ENCODE measurements at regions not wholly inside any gene's neighbourhood (a gene's known extent, or its start where the extent isn't known, plus 50 kb on each side); places are given as distances from the start of the nearest gene placed in this dataset.

- no peaks in the 10 kb centered on the region for H3K27me3 ChIP-seq (ENCODE audit: insufficient read depth, low read length)
- TF ChIP-seq CTCF (IDR thresholded peaks at IDR 0.05; ENCODE audit: low read length): no peak
- no peak for TF ChIP-seq EZH2 (IDR thresholded peaks at IDR 0.05; ENCODE audit: borderline replicate concordance, low read length)
- no peak overlapping the region for H3K9ac ChIP-seq (ENCODE audit: low read length)
- no peaks in the 10 kb centered on the region for H3K4me1 ChIP-seq (ENCODE audit: insufficient read depth, low read length, severe bottlenecking)
- H3K9me3 ChIP-seq (ENCODE audit: low read length): no peaks in the 10 kb centered on the region
- no peaks in the 10 kb centered on the region for H3F3A ChIP-seq (ENCODE audit: insufficient read depth, low read length)
- H3K4me2 ChIP-seq (ENCODE audit: low read length): no peak overlapping the region
- no peak overlapping the region for H2AFZ ChIP-seq (ENCODE audit: low read length)
- H3K9me2 ChIP-seq (ENCODE audit: low read depth, low read length): no peaks in the 10 kb centered on the region
- H3K27ac ChIP-seq (ENCODE audit: low read depth, low read length, poor library complexity, severe bottlenecking): no peak overlapping the region
- no peaks in the 10 kb centered on the region for H3K36me3 ChIP-seq (ENCODE audit: insufficient read depth, low read length)
- no peaks in the 10 kb centered on the region for H3K79me2 ChIP-seq (ENCODE audit: insufficient read depth, low read length)
- H4K20me1 ChIP-seq (ENCODE audit: insufficient read depth, low read length): no peaks in the 10 kb centered on the region
- no peak overlapping the region for H3K4me3 ChIP-seq (ENCODE audit: low read depth, low read length, poor library complexity, severe bottlenecking)
These were observed 717.6 kb upstream of the GOLIM4 start for GRCh38 chr3:168813225-168813802.

- Histone ChIP-seq H3K4me2 (ENCODE audit: low read length) (no peak overlapping the region), H3K27ac (ENCODE audit: low read depth, low read length, poor library complexity, severe bottlenecking) (no peak overlapping the region), H3K79me2 (ENCODE audit: insufficient read depth, low read length) (no peaks in the 10 kb centered on the region), H2AFZ (ENCODE audit: low read length) (no peak overlapping the region), H3K4me1 (ENCODE audit: insufficient read depth, low read length, severe bottlenecking) (no peaks in the 10 kb centered on the region), H3K9ac (ENCODE audit: low read length) (no peak overlapping the region), H4K20me1 (ENCODE audit: insufficient read depth, low read length) (no peaks in the 10 kb centered on the region), H3K36me3 (ENCODE audit: insufficient read depth, low read length) (no peaks in the 10 kb centered on the region), H3K9me3 (ENCODE audit: low read length) (no peaks in the 10 kb centered on the region), H3F3A (ENCODE audit: insufficient read depth, low read length) (no peaks in the 10 kb centered on the region), H3K9me2 (ENCODE audit: low read depth, low read length) (no peaks in the 10 kb centered on the region), H3K27me3 (ENCODE audit: insufficient read depth, low read length) (no peaks in the 10 kb centered on the region), H3K4me3 (ENCODE audit: low read depth, low read length, poor library complexity, severe bottlenecking) (no peak overlapping the region)
- no peak for TF ChIP-seq EZH2 (IDR thresholded peaks at IDR 0.05; ENCODE audit: borderline replicate concordance, low read length)
These were observed 716.5 kb upstream of the GOLIM4 start for GRCh38 chr3:168812234-168812633.

- Histone ChIP-seq H3K79me2 (ENCODE audit: insufficient read depth, low read length) (no peaks in the 10 kb centered on the region), H3K4me2 (ENCODE audit: low read length) (no peak overlapping the region), H3K9ac (ENCODE audit: low read length) (no peak overlapping the region), H4K20me1 (ENCODE audit: insufficient read depth, low read length) (no peaks in the 10 kb centered on the region), H3F3A (ENCODE audit: insufficient read depth, low read length) (no peaks in the 10 kb centered on the region), H3K27me3 (ENCODE audit: insufficient read depth, low read length) (no peaks in the 10 kb centered on the region), H3K4me3 (ENCODE audit: low read depth, low read length, poor library complexity, severe bottlenecking) (no peak overlapping the region), H3K9me3 (ENCODE audit: low read length) (no peaks in the 10 kb centered on the region), H3K4me1 (ENCODE audit: insufficient read depth, low read length, severe bottlenecking) (no peaks in the 10 kb centered on the region), H3K27ac (ENCODE audit: low read depth, low read length, poor library complexity, severe bottlenecking) (no peak overlapping the region), H3K36me3 (ENCODE audit: insufficient read depth, low read length) (no peaks in the 10 kb centered on the region), H2AFZ (ENCODE audit: low read length) (no peak overlapping the region), H3K9me2 (ENCODE audit: low read depth, low read length) (no peaks in the 10 kb centered on the region)
- TF ChIP-seq CTCF (IDR thresholded peaks at IDR 0.05; ENCODE audit: low read length): no peak
- TF ChIP-seq EZH2 (IDR thresholded peaks at IDR 0.05; ENCODE audit: borderline replicate concordance, low read length): no peak
These were observed 712.9 kb upstream of the GOLIM4 start for GRCh38 chr3:168808596-168808995.

GRCh38 chr3:168807448-168807847 is 711.7 kb upstream of the GOLIM4 start:
- Histone ChIP-seq H2AFZ (ENCODE audit: low read length) (no peak overlapping the region), H3K9me3 (ENCODE audit: low read length) (no peaks in the 10 kb centered on the region), H3K9me2 (ENCODE audit: low read depth, low read length) (no peaks in the 10 kb centered on the region), H3K79me2 (ENCODE audit: insufficient read depth, low read length) (no peaks in the 10 kb centered on the region), H3K36me3 (ENCODE audit: insufficient read depth, low read length) (no peaks in the 10 kb centered on the region), H3F3A (ENCODE audit: insufficient read depth, low read length) (no peaks in the 10 kb centered on the region), H3K4me3 (ENCODE audit: low read depth, low read length, poor library complexity, severe bottlenecking) (no peak overlapping the region), H3K4me2 (ENCODE audit: low read length) (no peak overlapping the region), H3K4me1 (ENCODE audit: insufficient read depth, low read length, severe bottlenecking) (no peaks in the 10 kb centered on the region), H4K20me1 (ENCODE audit: insufficient read depth, low read length) (no peaks in the 10 kb centered on the region), H3K27ac (ENCODE audit: low read depth, low read length, poor library complexity, severe bottlenecking) (no peak overlapping the region), H3K27me3 (ENCODE audit: insufficient read depth, low read length) (no peaks in the 10 kb centered on the region), H3K9ac (ENCODE audit: low read length) (no peak overlapping the region)
- TF ChIP-seq EZH2 (IDR thresholded peaks at IDR 0.05; ENCODE audit: borderline replicate concordance, low read length): no peak
- no peak for TF ChIP-seq CTCF (IDR thresholded peaks at IDR 0.05; ENCODE audit: low read length)
